ENCODE measurements at regions not wholly inside any gene's neighbourhood (a gene's known extent, or its start where the extent isn't known, plus 50 kb on each side); places are given as distances from the start of the nearest gene placed in this dataset.
"Not testable (repeated sequence)": the region's sequence is repeated elsewhere in the genome, so short reads cannot be mapped to it uniquely, and the experiment has no call there.

DNA sequence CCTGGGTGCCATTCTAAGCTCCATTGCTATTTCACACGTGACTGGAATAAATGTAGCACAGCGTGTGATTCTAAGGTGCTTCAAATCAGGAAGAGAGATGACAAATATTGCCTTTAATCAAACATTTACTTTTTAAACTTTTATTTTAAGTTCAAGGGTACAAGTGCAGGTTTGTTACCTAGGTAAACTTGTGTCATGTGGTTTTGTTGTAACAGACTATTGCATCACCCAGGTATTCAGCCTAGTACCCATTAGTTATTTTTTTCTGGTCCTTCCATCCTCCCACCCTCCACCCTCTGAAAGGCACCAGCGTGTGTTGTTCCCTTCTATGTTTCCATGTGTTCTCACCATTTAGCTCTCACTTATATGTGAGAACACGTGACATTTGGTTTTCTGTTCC, 510.8 kb downstream of the PLOD2 start:
- TF ChIP-seq, protein P1, sequence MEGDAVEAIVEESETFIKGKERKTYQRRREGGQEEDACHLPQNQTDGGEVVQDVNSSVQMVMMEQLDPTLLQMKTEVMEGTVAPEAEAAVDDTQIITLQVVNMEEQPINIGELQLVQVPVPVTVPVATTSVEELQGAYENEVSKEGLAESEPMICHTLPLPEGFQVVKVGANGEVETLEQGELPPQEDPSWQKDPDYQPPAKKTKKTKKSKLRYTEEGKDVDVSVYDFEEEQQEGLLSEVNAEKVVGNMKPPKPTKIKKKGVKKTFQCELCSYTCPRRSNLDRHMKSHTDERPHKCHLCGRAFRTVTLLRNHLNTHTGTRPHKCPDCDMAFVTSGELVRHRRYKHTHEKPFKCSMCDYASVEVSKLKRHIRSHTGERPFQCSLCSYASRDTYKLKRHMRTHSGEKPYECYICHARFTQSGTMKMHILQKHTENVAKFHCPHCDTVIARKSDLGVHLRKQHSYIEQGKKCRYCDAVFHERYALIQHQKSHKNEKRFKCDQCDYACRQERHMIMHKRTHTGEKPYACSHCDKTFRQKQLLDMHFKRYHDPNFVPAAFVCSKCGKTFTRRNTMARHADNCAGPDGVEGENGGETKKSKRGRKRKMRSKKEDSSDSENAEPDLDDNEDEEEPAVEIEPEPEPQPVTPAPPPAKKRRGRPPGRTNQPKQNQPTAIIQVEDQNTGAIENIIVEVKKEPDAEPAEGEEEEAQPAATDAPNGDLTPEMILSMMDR (IDR thresholded peaks at IDR 0.05; ENCODE audit: insufficient read depth, low read length, missing control alignments): no peak
- POLR2A ChIA-PET: no interaction called here
- no peak overlapping the region for H3K4me3 ChIP-seq (ENCODE audit: low read depth, low read length)
- CTCF ChIA-PET: no interaction called here
- DNase-seq (ENCODE audit: low read depth, low spot score): no peak

DNA sequence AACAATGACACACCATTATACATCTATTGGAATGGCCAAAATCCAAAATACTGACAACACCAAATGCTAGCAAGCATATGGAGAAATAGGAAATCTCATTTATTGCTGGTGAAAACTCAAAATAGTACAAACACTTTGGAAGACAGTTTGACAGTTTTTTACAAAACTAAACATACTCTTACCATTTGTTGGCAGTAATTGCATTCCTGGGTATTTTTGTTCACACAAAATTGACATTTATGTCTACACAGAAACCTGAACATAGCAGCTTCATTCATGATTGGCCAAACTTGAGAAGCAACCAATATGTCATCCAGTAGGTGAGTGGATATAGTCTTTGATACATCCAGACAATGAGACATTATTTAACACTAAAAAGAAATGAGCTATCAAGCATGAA, 489.9 kb downstream of the PLOD2 start:
- DNase-seq (ENCODE audit: low read depth, low spot score): no peak
- TF ChIP-seq, protein P1 (IDR thresholded peaks at IDR 0.05; ENCODE audit: insufficient read depth, low read length, missing control alignments): no peak
- H3K4me3 ChIP-seq (ENCODE audit: low read depth, low read length): no peak overlapping the region
- CTCF ChIA-PET: no interaction called here
- POLR2A ChIA-PET: no interaction called here

DNA sequence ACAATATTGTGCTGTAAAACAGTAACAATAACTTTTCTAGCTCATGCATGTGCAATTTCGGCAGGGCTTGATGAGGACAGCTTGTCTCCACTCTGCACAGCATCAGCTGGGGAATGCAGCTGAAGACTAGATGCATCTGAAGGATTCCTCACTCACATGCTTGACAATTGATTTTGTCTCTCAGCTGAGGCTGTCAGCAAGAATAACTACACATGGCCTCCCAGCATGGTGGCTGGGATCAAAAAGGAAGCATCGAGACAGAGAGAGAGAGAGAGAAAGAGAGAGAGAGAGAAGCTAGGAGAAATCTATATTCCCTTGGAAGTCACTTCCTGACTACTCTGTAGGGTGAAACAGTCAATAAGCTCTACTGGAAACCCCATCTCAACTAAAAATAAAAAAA, 487.1 kb downstream of the PLOD2 start:
- TF ChIP-seq, protein P1 (IDR thresholded peaks at IDR 0.05; ENCODE audit: insufficient read depth, low read length, missing control alignments): no peak
- ChIA-PET CTCF (no interaction called here), POLR2A (no interaction called here)
- no peak overlapping the region for H3K4me3 ChIP-seq (ENCODE audit: low read depth, low read length)
- no peak for DNase-seq (ENCODE audit: low read depth, low spot score)

DNA sequence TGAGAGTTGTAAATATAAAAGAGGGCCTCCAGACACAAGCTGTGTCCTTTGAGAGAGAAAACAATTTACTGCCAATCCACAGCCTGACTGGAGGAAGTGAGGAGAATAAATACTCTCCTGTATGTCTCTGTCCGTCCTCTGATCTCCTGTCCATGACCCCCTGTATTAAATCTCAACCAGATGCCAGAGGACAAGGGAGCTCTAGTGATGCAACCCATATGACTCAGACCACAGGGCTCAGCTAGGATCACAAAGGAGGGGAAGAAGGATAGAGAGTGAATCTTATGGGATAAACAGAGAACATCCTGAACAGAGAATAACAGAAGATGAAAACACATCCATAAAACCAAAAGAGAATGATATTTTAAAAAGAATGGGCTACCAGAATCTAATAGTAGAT, 482.6 kb downstream of the PLOD2 start:
- CTCF ChIA-PET: no interaction called here
- DNase-seq (ENCODE audit: low read depth, low spot score): no peak
- TF ChIP-seq, protein P1 (IDR thresholded peaks at IDR 0.05; ENCODE audit: insufficient read depth, low read length, missing control alignments): no peak
- POLR2A ChIA-PET: no interaction called here
- no peak overlapping the region for H3K4me3 ChIP-seq (ENCODE audit: low read depth, low read length)

DNA sequence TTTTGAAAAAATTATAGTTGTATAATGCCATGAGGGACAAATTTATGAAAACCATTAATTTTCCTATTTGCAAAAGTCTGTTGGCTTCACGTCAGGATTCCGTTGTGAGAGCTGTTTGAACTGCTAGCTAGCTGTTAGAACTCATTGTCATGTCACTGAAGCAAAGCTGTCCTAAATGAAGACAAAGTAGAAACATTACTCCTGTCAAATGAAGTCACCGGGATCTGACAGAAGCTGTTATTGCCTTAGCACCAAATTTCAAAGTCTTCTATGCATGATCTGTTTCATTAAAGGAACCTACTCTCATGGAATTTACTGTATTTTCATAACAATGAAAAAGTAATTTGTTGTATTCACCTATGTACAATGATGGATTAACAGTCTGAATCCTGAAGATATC, 479.8 kb downstream of the PLOD2 start:
- POLR2A ChIA-PET: no interaction called here
- CTCF ChIA-PET: no interaction called here
- TF ChIP-seq, protein P1 (IDR thresholded peaks at IDR 0.05; ENCODE audit: insufficient read depth, low read length, missing control alignments): no peak
- no peak overlapping the region for H3K4me3 ChIP-seq (ENCODE audit: low read depth, low read length)
- no peak for DNase-seq (ENCODE audit: low read depth, low spot score)

DNA sequence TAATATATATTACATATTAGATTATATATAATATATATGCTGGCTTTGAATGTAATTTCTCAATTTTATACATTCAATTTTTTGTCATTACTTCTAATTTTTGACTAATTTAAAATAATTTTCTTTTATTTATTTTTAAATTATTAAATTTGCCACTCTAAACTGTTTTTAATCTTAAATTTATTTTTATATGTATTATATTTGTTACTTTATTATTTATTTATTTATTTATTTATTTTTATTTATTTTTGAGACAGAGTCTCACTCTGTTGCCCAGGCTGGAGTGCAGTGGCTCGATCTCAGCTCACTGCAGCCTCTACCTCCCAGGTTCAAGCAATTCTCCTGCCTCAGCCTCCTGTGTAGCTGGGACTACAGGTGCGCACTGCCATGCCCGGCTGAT, 473.0 kb downstream of the PLOD2 start:
- H3K4me3 ChIP-seq (ENCODE audit: low read depth, low read length); DNase-seq (ENCODE audit: low read depth, low spot score); POLR2A ChIA-PET; CTCF ChIA-PET: not testable (repeated sequence)

DNA sequence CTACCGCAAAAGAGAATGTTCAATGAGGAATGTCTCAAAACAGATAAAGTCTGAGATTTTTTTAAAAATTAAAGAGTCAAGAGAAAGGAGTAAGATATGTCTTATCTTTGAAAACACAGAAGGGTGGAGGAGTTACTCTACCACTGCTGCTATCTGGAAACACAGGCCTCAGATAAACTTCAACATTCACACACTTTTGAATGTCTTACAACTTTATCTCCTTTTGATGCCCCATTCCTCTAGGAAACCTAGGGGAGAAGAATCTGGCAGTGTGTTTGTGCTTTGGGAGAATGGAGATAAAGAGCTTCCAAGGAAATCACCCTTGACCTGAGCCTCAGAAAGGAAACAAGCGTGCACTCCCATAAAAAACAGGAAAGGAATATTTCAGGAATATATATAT, 468.2 kb downstream of the PLOD2 start:
- H3K4me3 ChIP-seq (ENCODE audit: low read depth, low read length): no peak overlapping the region
- ChIA-PET CTCF (no interaction called here), POLR2A (no interaction called here)
- TF ChIP-seq, protein P1 (IDR thresholded peaks at IDR 0.05; ENCODE audit: insufficient read depth, low read length, missing control alignments): no peak
- DNase-seq (ENCODE audit: low read depth, low spot score): no peak

Measured in AG04449 (cell line).